Esophagus squamous epithelium (tissue), 5 donors: ENCODE measurements at regions not wholly inside any gene's neighbourhood (a gene's known extent, or its start where the extent isn't known, plus 50 kb on each side); places are given as distances from the start of the nearest gene placed in this dataset.

Experiments
- DNase-seq: peaks from one replicate; lab custom pipeline; 2025; lab: John Stamatoyannopoulos, UW
- H3K27ac ChIP-seq, 4 donors: fragments of 200-600 bp; sonication (generic); one replicate each; pipeline ENCODE4 v1.5.1; 2016 to 2019; ENCODE audit warnings: mild to moderate bottlenecking in 1 of 4
- H3K27me3 ChIP-seq, 4 donors: fragments of 200-600 bp; sonication (generic); 1 replicate in 3 of 4; 2 replicates in 1 of 4; pipeline versions ENCODE4 v1.5.1 to v1.6.0; 2017 to 2021; ENCODE audit warnings: antibody characterized with exemption in 1 of 4
- H3K36me3 ChIP-seq, 3 donors: fragments of 200-600 bp; sonication (generic); one replicate each; pipeline ENCODE4 v1.5.1; 2016 to 2019
- H3K4me1 ChIP-seq, 3 donors: fragments of 200-600 bp; sonication (generic); one replicate each; pipeline ENCODE4 v1.5.1; 2017 to 2019
- H3K4me3 ChIP-seq, 4 donors: fragments of 200-600 bp; sonication (generic); 1 replicate in 3 of 4; 2 replicates in 1 of 4; pipeline ENCODE4 v1.5.1; 2016 to 2019; ENCODE audit warnings: mild to moderate bottlenecking in 2 of 4, moderate library complexity in 1 of 4
- H3K9me3 ChIP-seq, 3 donors: fragments of 200-600 bp; sonication (generic); one replicate each; pipeline ENCODE4 v1.5.1; 2016 to 2019
- POLR2A ChIP-seq, 4 donors: fragments of 450-650 bp; IDR thresholded peaks; one replicate each; pipeline ENCODE4 v1.6.1; 2017; ENCODE audit warnings: antibody characterized with exemption in 4 of 4, mild to moderate bottlenecking in 4 of 4, moderate library complexity in 3 of 4
- WGBS, 2 donors: methylation state at CpG; one replicate each; pipeline ENCODE4 v1.1.5; 2018; 5-methylcytosine and 5-hydroxymethylcytosine counted together
- intact Hi-C: fragments of 100-400 bp; cut with DNase I; formaldehyde crosslinking; loops from one replicate; pipeline ENCODE4 v1.15.0; 2022
- TF ChIP-seq, protein P1 (sequence below), 6 experiments: fragments of 450-650 bp in 4 of 6; fragments of 200-600 bp in 2 of 6; sonication (generic) in 2 of 6; IDR thresholded peaks; one replicate each; pipeline ENCODE4 v1.5.1; 2016 to 2019; ENCODE audit warnings: antibody characterized with exemption in 6 of 6, mild to moderate bottlenecking in 4 of 6, moderate library complexity in 4 of 6
- donor health status: DM: yes; HTN: yes; CAD: no.

DNA sequence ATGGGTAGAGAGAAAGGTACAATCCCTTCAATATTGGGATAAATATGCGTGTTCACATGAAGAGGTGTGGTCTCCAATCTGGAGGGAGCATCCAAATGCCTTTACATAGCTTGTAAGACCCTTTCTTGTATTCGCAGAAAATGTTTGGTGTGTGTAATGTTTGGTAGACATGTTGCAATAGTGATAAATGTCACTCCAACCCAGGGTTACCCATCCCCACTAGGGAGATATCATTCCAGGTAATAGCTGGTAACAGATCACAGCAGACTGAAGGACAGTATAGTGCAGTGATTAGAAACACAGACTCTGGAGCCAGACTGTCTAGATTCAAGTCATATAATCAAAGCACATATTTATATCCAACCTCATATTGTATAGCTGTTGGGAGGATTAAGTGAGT, 733.6 kb upstream of the TBX3 start:
- intact Hi-C loops, result no loop called here
- no peaks in the 10 kb centered on the region for H3K9me3 ChIP-seq
- TF ChIP-seq, protein P1, sequence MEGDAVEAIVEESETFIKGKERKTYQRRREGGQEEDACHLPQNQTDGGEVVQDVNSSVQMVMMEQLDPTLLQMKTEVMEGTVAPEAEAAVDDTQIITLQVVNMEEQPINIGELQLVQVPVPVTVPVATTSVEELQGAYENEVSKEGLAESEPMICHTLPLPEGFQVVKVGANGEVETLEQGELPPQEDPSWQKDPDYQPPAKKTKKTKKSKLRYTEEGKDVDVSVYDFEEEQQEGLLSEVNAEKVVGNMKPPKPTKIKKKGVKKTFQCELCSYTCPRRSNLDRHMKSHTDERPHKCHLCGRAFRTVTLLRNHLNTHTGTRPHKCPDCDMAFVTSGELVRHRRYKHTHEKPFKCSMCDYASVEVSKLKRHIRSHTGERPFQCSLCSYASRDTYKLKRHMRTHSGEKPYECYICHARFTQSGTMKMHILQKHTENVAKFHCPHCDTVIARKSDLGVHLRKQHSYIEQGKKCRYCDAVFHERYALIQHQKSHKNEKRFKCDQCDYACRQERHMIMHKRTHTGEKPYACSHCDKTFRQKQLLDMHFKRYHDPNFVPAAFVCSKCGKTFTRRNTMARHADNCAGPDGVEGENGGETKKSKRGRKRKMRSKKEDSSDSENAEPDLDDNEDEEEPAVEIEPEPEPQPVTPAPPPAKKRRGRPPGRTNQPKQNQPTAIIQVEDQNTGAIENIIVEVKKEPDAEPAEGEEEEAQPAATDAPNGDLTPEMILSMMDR (IDR thresholded peaks at IDR 0.05), result no peak
- TF ChIP-seq POLR2A (IDR thresholded peaks at IDR 0.05), result no peak
- no peaks in the 10 kb centered on the region for H3K36me3 ChIP-seq
- DNase-seq, result no peak
- no peaks in the 10 kb centered on the region for H3K27me3 ChIP-seq
- no peak overlapping the region for H3K27ac ChIP-seq
- 76 to 85% methylated on average over 2 of the region's 2 CpGs for WGBS, 2 donors
- H3K4me1 ChIP-seq, result no peaks in the 10 kb centered on the region
- H3K4me3 ChIP-seq, result no peak overlapping the region

DNA sequence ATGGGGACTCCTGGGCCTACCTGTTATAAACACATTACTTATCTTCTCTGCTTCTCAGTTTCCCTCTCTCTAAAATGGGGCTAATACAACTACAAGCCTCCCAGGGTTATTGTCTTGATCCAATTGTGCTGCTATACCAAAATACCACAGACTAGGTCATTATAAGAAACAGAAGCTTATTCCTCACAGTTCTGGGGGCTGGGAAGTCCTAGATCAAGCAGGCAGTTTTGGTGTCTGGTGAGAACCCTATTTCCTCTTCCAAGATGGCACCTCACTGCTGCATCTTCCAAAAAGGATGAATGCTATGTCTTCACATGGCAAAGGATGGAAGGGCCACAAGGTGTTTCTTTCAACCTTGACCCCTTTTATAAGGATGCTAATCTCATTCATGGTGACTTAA, 732.9 kb upstream of the TBX3 start:
- Histone ChIP-seq H3K27me3 (no peaks in the 10 kb centered on the region), H3K9me3 (no peaks in the 10 kb centered on the region), H3K36me3 (no peaks in the 10 kb centered on the region), H3K4me1 (no peaks in the 10 kb centered on the region), H3K4me3 (no peak overlapping the region), H3K27ac (no peak overlapping the region)
- no peak for TF ChIP-seq POLR2A (IDR thresholded peaks at IDR 0.05)
- TF ChIP-seq, protein P1 (IDR thresholded peaks at IDR 0.05), result no peak
- intact Hi-C loops, result no loop called here
- no peak for DNase-seq

DNA sequence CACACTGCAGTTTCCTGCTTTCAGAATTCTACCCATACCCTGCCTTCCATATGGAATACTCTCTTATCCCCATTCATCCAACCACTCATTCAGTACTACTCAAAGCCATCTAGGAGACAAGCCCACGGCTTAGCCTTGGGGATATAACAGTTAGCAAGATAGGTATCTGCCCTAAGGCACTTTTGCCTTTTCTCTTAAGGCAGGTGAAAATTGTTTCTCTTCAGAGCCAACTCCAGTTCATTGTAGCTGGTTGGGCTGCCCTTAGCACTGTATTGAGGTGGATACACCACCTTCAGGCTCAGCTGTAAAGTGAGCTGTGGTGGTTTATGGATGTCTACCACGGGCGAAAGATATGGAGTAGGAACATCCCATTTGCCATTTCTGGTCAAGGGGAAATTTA, 729.7 kb upstream of the TBX3 start:
- H3K4me3 ChIP-seq, result no peak overlapping the region
- H3K9me3 ChIP-seq, result no peaks in the 10 kb centered on the region
- DNase-seq, result no peak
- H3K4me1 ChIP-seq, result no peaks in the 10 kb centered on the region
- no peak overlapping the region for H3K27ac ChIP-seq
- intact Hi-C loops, result no loop called here
- H3K36me3 ChIP-seq, result no peaks in the 10 kb centered on the region
- no peaks in the 10 kb centered on the region for H3K27me3 ChIP-seq
- 80 to 89% methylated on average over 3 of the region's 3 CpGs for WGBS, 2 donors
- TF ChIP-seq, protein P1 (IDR thresholded peaks at IDR 0.05), result no peak
- TF ChIP-seq POLR2A (IDR thresholded peaks at IDR 0.05), result no peak

GRCh38 chr12:115412831-115413230, 728.9 kb upstream of the TBX3 start:
- H3K9me3 ChIP-seq, result no peaks in the 10 kb centered on the region
- DNase-seq, result no peak
- no peaks in the 10 kb centered on the region for H3K27me3 ChIP-seq
- intact Hi-C loops, result no loop called here
- peaks cover 0 to 1% (median 0%) of the 10 kb centered on the region in 3 donors for H3K4me1 ChIP-seq
- no peak overlapping the region for H3K4me3 ChIP-seq
- 74 to 80% methylated on average over 3 of the region's 3 CpGs for WGBS, 2 donors
- no peak overlapping the region for H3K27ac ChIP-seq
- TF ChIP-seq POLR2A (IDR thresholded peaks at IDR 0.05), result no peak
- TF ChIP-seq, protein P1 (IDR thresholded peaks at IDR 0.05), result no peak
- no peaks in the 10 kb centered on the region for H3K36me3 ChIP-seq

GRCh38 chr12:115411121-115411520, 727.1 kb upstream of the TBX3 start:
- WGBS, 2 donors, result 81 to 88% methylated on average over 7 of the region's 7 CpGs
- intact Hi-C loops, result no loop called here
- peaks cover 0 to 7% (median 0%) of the 10 kb centered on the region in 3 donors for H3K4me1 ChIP-seq
- no peaks in the 10 kb centered on the region for H3K27me3 ChIP-seq
- no peak overlapping the region for H3K27ac ChIP-seq
- TF ChIP-seq, protein P1 (IDR thresholded peaks at IDR 0.05), result no peak
- TF ChIP-seq POLR2A (IDR thresholded peaks at IDR 0.05), result no peak
- H3K36me3 ChIP-seq, result no peaks in the 10 kb centered on the region
- H3K9me3 ChIP-seq, result no peaks in the 10 kb centered on the region
- H3K4me3 ChIP-seq, result no peak overlapping the region
- DNase-seq, result no peak
